SU-DHL-6 (cell line): ENCODE measurements at regions not wholly inside any gene's neighbourhood (a gene's known extent, or its start where the extent isn't known, plus 50 kb on each side); places are given as distances from the start of the nearest gene placed in this dataset.

Experiments
- H2AFZ ChIP-seq: fragments of 200-600 bp; sonication (generic); 2 replicates; pipeline ENCODE4 v1.6.1; 2014; ENCODE audit warnings: low read depth, mild to moderate bottlenecking, moderate library complexity, mixed read lengths, antibody characterized with exemption, low read length; ENCODE audit not compliant: severe bottlenecking
- H3F3A ChIP-seq: fragments of 200-600 bp; shearing (Covaris generic); 2 replicates; pipeline ENCODE4 v1.6.0; 2016; ENCODE audit warnings: antibody characterized with exemption, mild to moderate bottlenecking; ENCODE audit not compliant: insufficient read depth
- H3K27ac ChIP-seq: fragments of 200-600 bp; sonication (generic); 2 replicates; pipeline ENCODE4 v1.5.1; 2016; ENCODE audit warnings: low read depth, mild to moderate bottlenecking, low read length, moderate library complexity, mixed read lengths
- H3K27me3 ChIP-seq: fragments of 200-600 bp; sonication (generic), shearing (Covaris generic); 2 replicates; pipeline ENCODE4 v1.6.0; 2014; ENCODE audit warnings: mild to moderate bottlenecking, low read length
- H3K36me3 ChIP-seq: fragments of 200-600 bp; sonication (generic); 2 replicates; pipeline ENCODE4 v1.6.1; 2014; ENCODE audit warnings: mild to moderate bottlenecking, low read length, mixed read lengths
- H3K4me2 ChIP-seq: fragments of 300-600, 200-600 bp; shearing (Covaris generic), sonication (generic); 2 replicates; pipeline ENCODE4 v1.6.0; 2014; ENCODE audit warnings: low read length, low read depth, mild to moderate bottlenecking; ENCODE audit not compliant: poor library complexity, severe bottlenecking
- H3K4me3 ChIP-seq: fragments of 200-600 bp; sonication (generic); 2 replicates; pipeline ENCODE4 v1.5.1; 2014; ENCODE audit warnings: antibody characterized with exemption, low read length, mild to moderate bottlenecking, mixed read lengths; ENCODE audit not compliant: insufficient read depth, poor library complexity, severe bottlenecking
- H3K79me2 ChIP-seq: fragments of 200-600 bp; sonication (generic); 2 replicates; pipeline ENCODE4 v1.6.1; 2014; ENCODE audit warnings: mild to moderate bottlenecking, low read length, moderate library complexity; ENCODE audit not compliant: insufficient read depth
- H3K9ac ChIP-seq: fragments of 200-600 bp; sonication (generic); 2 replicates; pipeline ENCODE4 v1.7.0; 2014; ENCODE audit warnings: mild to moderate bottlenecking, low read length
- H3K9me2 ChIP-seq: fragments of 200-600 bp; sonication (generic); replicated peaks from 2 replicates; pipeline ENCODE4 v1.6.1; 2014; ENCODE audit warnings: low read length; ENCODE audit not compliant: insufficient read depth
- H3K9me3 ChIP-seq: fragments of 200-600 bp; sonication (generic); 2 replicates; pipeline ENCODE4 v1.6.1; 2014; ENCODE audit warnings: low read length, mixed read lengths; ENCODE audit not compliant: insufficient read depth
- H4K20me1 ChIP-seq: fragments of 200-600 bp; sonication (generic); 2 replicates; pipeline ENCODE4 v1.6.1; 2014; ENCODE audit warnings: low read depth, mild to moderate bottlenecking, antibody characterized with exemption, low read length, moderate library complexity, mixed read lengths
- EZH2phosphoT487 ChIP-seq: fragments of 200-600 bp; sonication (generic), shearing (Covaris generic); conservative IDR thresholded peaks from 2 replicates; pipeline ENCODE4 v1.6.1; 2018; ENCODE audit warnings: mild to moderate bottlenecking, antibody characterized with exemption, low read length, moderate library complexity, mixed read lengths
- TF ChIP-seq, protein P1 (sequence below): fragments of 200-600 bp; sonication (generic); IDR thresholded peaks from one replicate; pipeline ENCODE4 v1.5.1; 2017; ENCODE audit warnings: antibody characterized with exemption, mild to moderate bottlenecking, low read length, moderate library complexity; ENCODE audit not compliant: insufficient read depth, poor library complexity, severe bottlenecking

DNA sequence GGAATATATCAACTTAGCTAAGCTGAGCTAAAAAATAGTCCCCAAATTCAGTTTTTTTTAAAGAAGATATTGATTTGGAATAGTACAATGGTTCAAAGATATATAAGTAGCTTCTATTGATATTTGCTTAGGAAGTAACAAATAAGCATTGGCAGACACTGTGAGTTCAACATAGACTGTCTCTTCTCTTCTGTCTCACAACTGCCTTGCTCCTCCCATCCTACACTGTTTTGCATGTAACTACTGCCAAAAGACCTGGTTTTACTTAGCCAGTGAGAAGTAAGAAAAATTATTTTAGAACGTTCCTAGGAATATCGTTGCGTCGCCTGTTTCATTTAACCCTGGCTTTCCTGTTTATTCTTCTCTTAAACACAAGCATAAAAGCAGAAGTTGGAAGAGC lies 859.0 kb upstream of the SPRY2 start:
- Histone ChIP-seq H3K36me3 (no peaks in the 10 kb centered on the region), H3K79me2 (no peaks in the 10 kb centered on the region), H2AFZ (no peak overlapping the region), H3K27ac (no peak overlapping the region), H3K9ac (no peak overlapping the region), H3K27me3 (no peaks in the 10 kb centered on the region), H3K9me3 (no peaks in the 10 kb centered on the region), H3K4me3 (no peak overlapping the region), H3K4me2 (no peak overlapping the region), H3K9me2 (no peaks in the 10 kb centered on the region), H3F3A (no peaks in the 10 kb centered on the region), H4K20me1 (no peaks in the 10 kb centered on the region)
- no peak for TF ChIP-seq EZH2phosphoT487
- TF ChIP-seq, protein P1, sequence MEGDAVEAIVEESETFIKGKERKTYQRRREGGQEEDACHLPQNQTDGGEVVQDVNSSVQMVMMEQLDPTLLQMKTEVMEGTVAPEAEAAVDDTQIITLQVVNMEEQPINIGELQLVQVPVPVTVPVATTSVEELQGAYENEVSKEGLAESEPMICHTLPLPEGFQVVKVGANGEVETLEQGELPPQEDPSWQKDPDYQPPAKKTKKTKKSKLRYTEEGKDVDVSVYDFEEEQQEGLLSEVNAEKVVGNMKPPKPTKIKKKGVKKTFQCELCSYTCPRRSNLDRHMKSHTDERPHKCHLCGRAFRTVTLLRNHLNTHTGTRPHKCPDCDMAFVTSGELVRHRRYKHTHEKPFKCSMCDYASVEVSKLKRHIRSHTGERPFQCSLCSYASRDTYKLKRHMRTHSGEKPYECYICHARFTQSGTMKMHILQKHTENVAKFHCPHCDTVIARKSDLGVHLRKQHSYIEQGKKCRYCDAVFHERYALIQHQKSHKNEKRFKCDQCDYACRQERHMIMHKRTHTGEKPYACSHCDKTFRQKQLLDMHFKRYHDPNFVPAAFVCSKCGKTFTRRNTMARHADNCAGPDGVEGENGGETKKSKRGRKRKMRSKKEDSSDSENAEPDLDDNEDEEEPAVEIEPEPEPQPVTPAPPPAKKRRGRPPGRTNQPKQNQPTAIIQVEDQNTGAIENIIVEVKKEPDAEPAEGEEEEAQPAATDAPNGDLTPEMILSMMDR, result no peak

DNA sequence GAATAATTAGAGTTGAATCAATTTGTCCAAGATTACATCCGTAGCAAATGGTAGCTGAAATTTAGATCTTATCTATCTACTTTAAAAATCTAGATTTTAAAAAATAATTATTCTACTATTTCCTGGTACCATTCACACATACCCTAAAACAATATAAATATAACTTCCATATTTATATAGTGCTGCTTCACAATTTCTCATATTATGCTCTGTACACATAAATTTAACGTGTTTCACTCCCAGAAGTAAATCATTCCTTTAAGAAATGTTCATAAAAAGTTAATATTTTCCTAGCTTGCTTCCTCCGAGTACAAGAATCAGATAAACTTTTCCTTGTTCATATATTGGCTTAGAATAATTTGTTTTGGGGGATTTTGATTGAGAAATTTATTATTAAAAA lies 857.0 kb upstream of the SPRY2 start:
- Histone ChIP-seq H3K27ac (no peak overlapping the region), H2AFZ (no peak overlapping the region), H3K9me2 (no peaks in the 10 kb centered on the region), H3K27me3 (no peaks in the 10 kb centered on the region), H3F3A (no peaks in the 10 kb centered on the region), H3K4me2 (no peak overlapping the region), H3K9ac (no peak overlapping the region), H3K79me2 (no peaks in the 10 kb centered on the region), H3K4me3 (no peak overlapping the region), H3K9me3 (peaks cover 3% of the 10 kb centered on the region; the same call in 1 of the 2 replicates), H3K36me3 (no peaks in the 10 kb centered on the region), H4K20me1 (no peaks in the 10 kb centered on the region)
- TF ChIP-seq EZH2phosphoT487, result no peak
- TF ChIP-seq, protein P1, result no peak

DNA sequence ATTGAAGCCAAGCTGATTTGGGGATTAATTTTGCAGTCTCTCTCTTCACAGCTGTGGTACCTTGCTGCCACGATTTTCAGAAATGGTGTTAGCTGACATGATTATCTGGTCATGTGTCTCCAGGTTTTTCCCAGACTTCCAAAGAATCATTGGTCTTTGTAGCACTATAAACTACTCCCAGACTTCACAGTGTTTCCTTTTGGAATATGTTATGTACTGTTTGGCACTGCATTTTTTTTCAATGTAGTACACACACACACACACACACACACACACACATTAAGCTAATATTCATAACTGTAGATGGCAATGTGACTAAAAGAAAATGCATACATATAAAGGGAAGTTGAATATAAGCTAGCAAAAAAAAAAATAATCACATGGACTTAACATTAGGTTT lies 856.6 kb upstream of the SPRY2 start:
- Histone ChIP-seq H3K4me2 (no peak overlapping the region), H3K9me2 (no peaks in the 10 kb centered on the region), H2AFZ (no peak overlapping the region), H3K9me3 (peaks cover 3% of the 10 kb centered on the region; the same call in 1 of the 2 replicates), H3K27ac (no peak overlapping the region), H3K79me2 (no peaks in the 10 kb centered on the region), H3K9ac (no peak overlapping the region), H3K36me3 (no peaks in the 10 kb centered on the region), H3F3A (no peaks in the 10 kb centered on the region), H3K4me3 (no peak overlapping the region), H4K20me1 (no peaks in the 10 kb centered on the region), H3K27me3 (no peaks in the 10 kb centered on the region)
- no peak for TF ChIP-seq EZH2phosphoT487
- TF ChIP-seq, protein P1, result no peak
